Muscle layer of colon (tissue), 2 donors: ENCODE measurements at regions not wholly inside any gene's neighbourhood (a gene's known extent, or its start where the extent isn't known, plus 50 kb on each side); places are given as distances from the start of the nearest gene placed in this dataset.

ENCODE experiments used
- H3K27ac ChIP-seq: one replicate; pipeline ENCODE4 v1.7.0; 2013; ENCODE audit warnings: low read depth, mild to moderate bottlenecking, low read length, moderate library complexity
- H3K27me3 ChIP-seq, 2 donors: one replicate each; pipeline ENCODE4 v1.7.0; 2013; ENCODE audit warnings: low read length in 2 of 2, mild to moderate bottlenecking in 2 of 2; ENCODE audit not compliant: insufficient read depth in 2 of 2, control insufficient read depth in 1 of 2
- H3K36me3 ChIP-seq: one replicate; pipeline ENCODE4 v1.7.0; 2013; ENCODE audit warnings: mild to moderate bottlenecking, low read length; ENCODE audit not compliant: insufficient read depth
- H3K4me1 ChIP-seq: one replicate; pipeline ENCODE4 v1.7.0; 2013; ENCODE audit warnings: mild to moderate bottlenecking, low read length; ENCODE audit not compliant: insufficient read depth
- H3K4me3 ChIP-seq, 2 donors: one replicate each; pipeline ENCODE4 v1.7.0; 2013; ENCODE audit warnings: low read length in 2 of 2, low read depth in 1 of 2, mild to moderate bottlenecking in 1 of 2, moderate library complexity in 1 of 2
- H3K9ac ChIP-seq: one replicate; pipeline ENCODE4 v1.7.0; 2013; ENCODE audit warnings: low read length
- H3K9me3 ChIP-seq: one replicate; pipeline ENCODE4 v1.7.0; 2013; ENCODE audit warnings: mild to moderate bottlenecking, low read length
- donor health status: abdominal sarcoma.
- donor health status: Adenocarcinoma of cecum.

DNA sequence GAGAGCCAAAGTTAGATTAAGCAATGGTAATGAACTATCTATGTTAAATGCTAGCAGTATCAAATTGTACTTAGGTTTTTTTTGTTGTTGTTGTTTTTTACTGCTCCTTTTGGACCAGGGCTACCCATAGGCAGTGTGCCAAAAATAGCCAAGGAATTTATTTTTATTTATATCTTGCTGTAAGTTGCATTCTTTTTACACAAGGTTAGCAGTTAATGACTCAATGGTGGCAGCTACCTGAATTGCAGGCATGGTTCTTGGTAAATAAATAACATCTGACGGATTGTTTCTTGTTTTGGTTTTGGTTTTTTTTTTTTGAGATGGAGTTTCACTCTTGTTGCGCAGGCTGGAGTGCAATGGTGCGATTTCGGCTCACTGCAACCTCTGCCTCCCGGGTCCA is 194.8 kb upstream of the TSC22D1 start:
- H3K27ac ChIP-seq, result no peak overlapping the region
- no peak overlapping the region for H3K4me3 ChIP-seq
- no peaks in the 10 kb centered on the region for H3K27me3 ChIP-seq
- H3K9ac ChIP-seq, result no peak overlapping the region
- H3K9me3 ChIP-seq, result no peaks in the 10 kb centered on the region
- H3K4me1 ChIP-seq, result no peaks in the 10 kb centered on the region
- H3K36me3 ChIP-seq, result no peaks in the 10 kb centered on the region

DNA sequence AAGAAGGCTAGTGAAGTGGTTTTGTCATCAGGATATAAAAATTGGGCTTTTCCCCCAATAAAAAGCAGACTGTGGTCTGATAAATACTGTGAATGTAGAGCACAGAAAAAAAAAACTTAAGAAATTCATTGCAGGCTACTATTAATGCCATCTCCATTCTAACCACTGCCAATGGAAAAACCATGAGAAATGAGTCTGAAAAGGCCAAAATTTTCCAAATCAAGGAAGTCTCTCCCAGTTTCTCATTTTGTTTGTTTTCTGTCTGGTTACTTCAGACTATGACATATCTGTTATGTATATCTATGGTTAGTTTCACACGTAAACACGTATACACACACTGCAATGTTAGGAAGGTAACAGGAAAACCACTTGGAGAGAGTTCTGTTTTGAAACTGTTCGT is 193.6 kb upstream of the TSC22D1 start:
- Histone ChIP-seq H3K9me3 (no peaks in the 10 kb centered on the region), H3K4me3 (no peak overlapping the region), H3K4me1 (no peaks in the 10 kb centered on the region), H3K27ac (no peak overlapping the region), H3K27me3 (no peaks in the 10 kb centered on the region), H3K36me3 (no peaks in the 10 kb centered on the region), H3K9ac (no peak overlapping the region)

- Histone ChIP-seq H3K36me3 (no peaks in the 10 kb centered on the region), H3K9ac (no peak overlapping the region), H3K4me1 (no peaks in the 10 kb centered on the region), H3K27ac (no peak overlapping the region), H3K9me3 (no peaks in the 10 kb centered on the region), H3K27me3 (no peaks in the 10 kb centered on the region), H3K4me3 (no peak overlapping the region)
Measured at GRCh38 chr13:44768775-44769581, 192.8 kb upstream of the TSC22D1 start.

- no peak overlapping the region for H3K4me3 ChIP-seq
- H3K36me3 ChIP-seq, result no peaks in the 10 kb centered on the region
- no peaks in the 10 kb centered on the region for H3K27me3 ChIP-seq
- no peak overlapping the region for H3K9ac ChIP-seq
- no peaks in the 10 kb centered on the region for H3K4me1 ChIP-seq
- H3K9me3 ChIP-seq, result no peaks in the 10 kb centered on the region
- H3K27ac ChIP-seq, result no peak overlapping the region
Measured at GRCh38 chr13:44768239-44768638, 192.1 kb upstream of the TSC22D1 start.

DNA sequence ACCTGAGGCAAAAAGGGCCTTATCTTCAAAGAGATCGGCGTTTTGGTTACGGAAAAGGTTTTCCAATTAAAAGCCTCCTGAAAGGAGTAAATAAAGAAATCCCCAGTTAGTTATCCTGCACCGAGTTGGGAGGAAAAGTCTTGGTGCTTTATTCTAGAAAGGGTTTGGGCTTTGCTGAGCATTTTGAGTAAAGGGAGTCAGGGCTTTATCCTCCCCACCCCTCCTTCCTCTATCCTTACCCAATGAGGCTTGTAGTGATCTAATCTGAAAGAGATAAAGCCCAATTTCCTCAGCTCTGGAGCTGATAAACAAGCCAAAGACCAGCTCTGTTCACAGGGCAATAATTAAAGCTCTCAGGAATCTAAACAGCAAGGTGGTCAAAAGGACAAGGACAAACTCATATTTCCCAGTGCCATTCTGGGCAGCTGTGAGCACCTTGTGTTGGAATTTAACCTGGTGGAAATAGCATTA is 188.9 kb upstream of the TSC22D1 start:
- Histone ChIP-seq H3K9me3 (no peaks in the 10 kb centered on the region), H3K36me3 (no peaks in the 10 kb centered on the region), H3K4me3 (no peak overlapping the region), H3K27me3 (no peaks in the 10 kb centered on the region), H3K9ac (no peak overlapping the region), H3K4me1 (no peaks in the 10 kb centered on the region), H3K27ac (no peak overlapping the region)

GRCh38 chr13:44764302-44764692 is 188.2 kb upstream of the TSC22D1 start:
- H3K4me1 ChIP-seq, result no peaks in the 10 kb centered on the region
- no peaks in the 10 kb centered on the region for H3K27me3 ChIP-seq
- no peaks in the 10 kb centered on the region for H3K9me3 ChIP-seq
- no peaks in the 10 kb centered on the region for H3K36me3 ChIP-seq
- no peak overlapping the region for H3K9ac ChIP-seq
- H3K27ac ChIP-seq, result no peak overlapping the region
- no peak overlapping the region for H3K4me3 ChIP-seq

DNA sequence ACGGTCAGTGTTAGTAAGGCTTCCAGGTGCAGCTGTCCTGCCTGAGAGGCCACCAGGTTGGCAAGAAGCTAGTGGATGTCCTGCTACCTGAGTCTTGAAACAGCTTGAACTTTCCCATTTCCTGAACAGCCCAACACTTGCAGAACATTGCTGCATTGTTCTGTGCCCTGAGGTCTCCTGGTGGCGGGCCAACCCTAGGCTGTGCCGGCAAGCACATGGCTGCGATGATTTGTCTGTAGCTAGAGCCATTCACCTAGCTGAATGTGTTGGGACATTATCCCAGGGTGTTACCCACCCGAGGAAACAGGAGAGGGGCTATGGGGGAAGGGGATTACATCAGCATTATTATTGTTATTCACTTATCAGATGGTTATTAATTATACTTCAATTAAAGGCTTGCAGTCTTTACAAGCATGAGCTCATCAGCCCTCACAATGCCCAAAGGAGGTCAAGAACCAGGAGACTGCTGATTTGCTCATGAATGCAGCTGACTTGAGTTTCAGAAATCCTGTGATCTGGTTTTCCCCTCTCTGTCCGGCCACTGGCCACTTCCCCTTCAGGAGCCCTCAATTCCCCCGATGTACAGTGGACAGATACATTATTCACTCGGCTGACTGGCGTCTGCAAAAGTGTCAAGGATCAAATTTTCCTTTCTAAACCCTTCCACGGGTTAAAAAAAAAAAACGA is 187.6 kb upstream of the TSC22D1 start:
- no peaks in the 10 kb centered on the region for H3K27me3 ChIP-seq
- H3K4me1 ChIP-seq, result no peaks in the 10 kb centered on the region
- no peak overlapping the region for H3K4me3 ChIP-seq
- no peak overlapping the region for H3K27ac ChIP-seq
- H3K9me3 ChIP-seq, result no peaks in the 10 kb centered on the region
- H3K36me3 ChIP-seq, result no peaks in the 10 kb centered on the region
- H3K9ac ChIP-seq, result no peak overlapping the region

DNA sequence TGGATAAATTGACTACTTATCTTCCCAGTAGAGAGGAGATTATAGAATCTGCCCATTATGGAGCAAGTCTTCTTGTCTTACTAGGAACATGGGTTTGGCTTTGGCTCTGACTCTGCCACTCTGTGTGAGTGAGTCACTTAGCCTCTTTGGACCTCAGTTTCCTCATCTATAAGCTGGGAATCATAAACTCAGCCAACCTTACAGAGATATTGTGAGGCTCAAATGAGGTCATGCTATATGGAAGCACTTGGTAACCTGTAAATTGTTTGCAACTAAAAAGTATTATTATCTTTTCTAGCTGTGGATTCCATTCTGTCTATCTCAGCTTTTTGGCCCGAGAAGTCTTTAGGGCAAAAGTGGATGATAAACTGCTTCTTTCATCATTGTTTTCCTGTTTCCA is 186.8 kb upstream of the TSC22D1 start:
- Histone ChIP-seq H3K27ac (no peak overlapping the region), H3K9me3 (no peaks in the 10 kb centered on the region), H3K36me3 (no peaks in the 10 kb centered on the region), H3K4me1 (no peaks in the 10 kb centered on the region), H3K4me3 (no peak overlapping the region), H3K9ac (no peak overlapping the region), H3K27me3 (no peaks in the 10 kb centered on the region)

DNA sequence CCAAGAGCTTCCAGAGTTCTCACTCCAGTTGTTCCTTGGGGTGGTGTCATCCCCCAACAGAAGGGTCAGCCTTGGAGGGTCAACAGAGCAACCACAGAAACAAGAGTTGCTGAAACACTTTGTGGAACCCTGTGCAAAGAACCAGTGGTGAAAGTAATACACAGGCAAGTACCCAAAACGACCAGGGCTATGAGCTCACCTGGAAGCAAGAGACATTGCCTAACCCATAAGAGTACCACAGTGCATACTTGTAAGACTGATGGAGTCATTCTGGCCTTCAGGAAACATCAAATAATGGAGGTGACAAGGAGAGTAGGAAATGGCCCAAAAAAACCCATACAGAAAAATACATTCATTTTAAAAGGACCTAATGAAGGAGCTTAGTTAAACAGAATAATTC is 184.3 kb upstream of the TSC22D1 start:
- H3K27me3 ChIP-seq, result no peaks in the 10 kb centered on the region
- H3K36me3 ChIP-seq, result no peaks in the 10 kb centered on the region

DNA sequence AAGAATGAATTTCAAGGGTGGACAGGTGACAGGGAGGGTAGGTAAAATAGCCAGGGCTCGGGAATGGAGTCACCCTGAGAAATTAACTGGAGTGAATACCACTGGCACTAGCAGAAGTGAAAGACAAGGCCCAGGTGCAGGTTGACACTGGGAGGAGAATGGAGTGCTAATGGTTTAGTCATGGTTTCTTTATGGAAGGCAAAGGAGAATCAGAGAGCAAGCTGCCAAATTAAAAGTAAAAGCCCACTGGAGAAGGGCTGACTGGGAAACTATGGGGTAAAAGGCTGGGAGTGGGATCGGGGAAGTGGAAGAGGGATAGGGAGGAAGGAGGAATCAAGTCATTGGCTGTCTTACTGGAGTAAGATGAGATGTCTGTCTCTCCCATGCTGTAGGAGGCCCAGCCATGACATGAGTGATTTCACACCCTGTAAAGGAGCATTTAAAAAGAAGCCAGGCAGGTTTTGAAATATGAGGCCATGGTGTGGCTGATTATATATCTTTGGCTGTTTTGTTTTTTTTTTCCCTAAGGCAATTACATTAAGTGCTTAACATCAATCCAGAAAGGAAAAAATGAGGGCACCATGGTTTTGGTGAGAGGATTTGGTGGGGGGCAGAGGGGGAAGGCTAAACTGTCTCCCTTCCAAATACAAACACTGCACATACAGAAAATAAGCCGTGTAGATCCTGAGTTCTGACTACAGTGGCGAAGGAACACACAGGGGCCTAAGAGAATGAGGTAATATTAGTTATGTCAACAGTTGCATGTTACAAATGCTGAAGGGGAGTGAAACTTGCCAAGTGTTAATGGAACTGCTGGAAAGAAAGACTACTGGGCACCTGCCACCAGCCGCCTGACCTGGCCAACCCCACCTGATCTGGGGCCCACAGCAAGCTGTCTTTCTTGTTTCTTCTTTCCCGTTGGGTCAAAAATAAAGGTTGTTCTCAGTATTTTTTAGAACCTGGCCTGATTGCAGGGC is 183.5 kb upstream of the TSC22D1 start:
- Histone ChIP-seq H3K27ac (no peak overlapping the region), H3K4me3 (no peak overlapping the region), H3K9ac (no peak overlapping the region), H3K36me3 (no peaks in the 10 kb centered on the region), H3K4me1 (no peaks in the 10 kb centered on the region), H3K27me3 (no peaks in the 10 kb centered on the region), H3K9me3 (no peaks in the 10 kb centered on the region)

More for the DNA sequence above, 184.3 kb upstream of the TSC22D1 start:
- Histone ChIP-seq H3K9ac (no peak overlapping the region), H3K27ac (no peak overlapping the region), H3K9me3 (no peaks in the 10 kb centered on the region), H3K4me1 (no peaks in the 10 kb centered on the region), H3K4me3 (no peak overlapping the region)
